NCI-H2227 (cell line): ENCODE measurements at regions not wholly inside any gene's neighbourhood (a gene's known extent, or its start where the extent isn't known, plus 50 kb on each side); places are given as distances from the start of the nearest gene placed in this dataset.
A peak's percentile ranks its signal among the peaks of the same experiment; 100 is the strongest.
"Not testable (repeated sequence)": the region's sequence is repeated elsewhere in the genome, so short reads cannot be mapped to it uniquely, and the experiment has no call there.

Experiments
- DNase-seq: peaks from one replicate; lab custom pipeline; 2025; ENCODE audit not compliant: unreplicated experiment; lab: John Stamatoyannopoulos, UW

GRCh38 chr14:92223025-92223424, 99.9 kb upstream of the SLC24A4 start:
- no peak for DNase-seq

DNA sequence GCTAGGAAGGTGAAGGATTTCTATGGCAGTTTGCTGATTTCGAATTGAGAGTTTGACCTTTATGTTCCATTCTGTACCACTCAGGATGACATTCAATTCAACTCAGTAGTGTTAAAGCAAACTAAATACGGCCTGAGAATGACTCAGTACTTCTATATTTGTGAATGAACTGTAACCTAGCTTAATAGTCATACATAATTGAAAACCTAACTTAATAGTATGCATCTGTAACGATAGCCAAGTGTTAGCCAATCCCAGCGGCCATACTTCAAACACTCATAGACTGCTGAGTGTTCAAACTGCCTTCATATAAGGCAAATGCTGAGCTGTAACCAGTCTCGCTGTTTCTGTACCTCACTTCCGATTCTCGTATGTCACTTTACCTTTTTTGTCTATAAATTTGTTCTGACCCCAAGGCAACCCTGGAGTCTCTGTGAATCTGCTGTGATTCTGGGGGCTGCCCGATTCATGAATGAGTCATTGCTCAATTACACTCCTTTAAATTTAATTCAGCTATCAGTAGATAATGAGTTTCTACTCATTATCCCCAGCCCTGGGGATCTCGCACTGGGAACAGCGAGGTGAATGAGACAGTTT, 98.5 kb upstream of the SLC24A4 start:
- no peak for DNase-seq

DNA sequence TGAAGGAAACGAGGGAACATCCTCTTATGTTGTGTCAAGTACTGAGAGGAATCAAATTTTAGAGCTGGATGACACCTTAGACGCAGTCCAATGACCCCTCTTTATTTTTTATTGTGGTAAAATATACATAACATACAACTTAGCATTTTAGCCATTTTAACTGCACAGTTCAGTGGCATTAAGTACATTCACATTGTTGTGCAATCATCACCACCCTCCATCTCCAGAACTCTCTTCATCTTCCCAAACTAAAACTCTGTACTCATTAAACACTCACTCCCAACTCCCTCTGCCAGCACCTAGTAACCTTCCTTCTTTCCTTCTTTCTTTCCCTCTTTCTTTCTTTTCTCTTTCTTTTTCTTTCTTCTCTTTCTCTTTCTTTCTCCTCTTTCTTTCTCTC, 97.2 kb upstream of the SLC24A4 start:
- DNase-seq = no peak

DNA sequence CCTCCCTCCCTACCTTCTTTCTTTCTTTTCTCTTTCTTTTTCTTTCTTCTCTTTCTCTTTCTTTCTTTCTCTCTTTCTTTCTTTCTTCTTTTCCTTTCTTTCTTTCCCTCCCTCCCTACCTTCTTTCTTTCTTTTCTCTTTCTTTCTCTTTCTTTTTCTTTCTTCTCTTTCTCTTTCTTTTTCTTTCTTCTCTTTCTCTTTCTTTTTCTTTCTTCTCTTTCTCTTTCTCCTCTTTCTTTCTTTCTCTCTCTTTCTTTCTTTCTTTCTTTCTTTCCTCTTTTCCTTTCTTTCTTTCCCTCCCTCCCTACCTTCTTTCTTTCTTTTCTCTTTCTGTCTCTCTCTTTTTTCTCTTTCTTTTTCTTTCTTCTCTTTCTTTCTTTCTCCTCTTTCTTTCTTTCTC, 96.8 kb upstream of the SLC24A4 start:
- DNase-seq = not testable (repeated sequence)

GRCh38 chr14:92236243-92236900, 86.6 kb upstream of the SLC24A4 start:
- no peak for DNase-seq

- DNase-seq = no peak
Measured at GRCh38 chr14:92240658-92241057, 82.3 kb upstream of the SLC24A4 start.

DNA sequence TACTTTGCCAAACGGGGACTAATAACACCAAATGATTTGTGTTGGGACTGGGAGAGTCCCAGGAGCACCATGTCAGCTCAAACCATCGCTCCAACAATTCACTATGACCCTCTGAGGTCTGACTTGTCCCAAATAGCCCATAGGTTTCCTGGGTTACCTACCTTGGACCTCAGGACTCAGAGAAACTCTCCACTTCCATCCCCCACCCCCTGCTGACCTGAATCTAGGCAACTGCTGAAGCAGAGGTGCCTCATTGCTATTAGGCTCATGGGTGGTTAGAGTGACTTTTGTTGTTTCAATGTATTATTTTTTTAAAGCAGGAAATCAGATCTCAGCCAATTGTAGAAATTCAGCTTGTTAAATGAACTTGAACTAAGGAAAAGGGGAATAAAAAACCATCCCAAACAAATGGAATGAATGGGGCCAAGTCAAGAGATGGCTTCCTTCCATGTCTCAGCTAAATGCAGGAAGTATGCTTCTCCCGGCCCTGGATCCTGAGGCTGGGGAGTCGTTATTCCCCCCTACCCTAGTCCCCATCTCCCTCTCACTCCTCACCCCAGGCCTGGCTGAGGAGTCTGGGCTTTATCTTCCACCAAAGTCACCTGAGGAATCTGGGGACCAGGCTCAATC, 80.9 kb upstream of the SLC24A4 start:
- DNase-seq = no peak

GRCh38 chr14:92244805-92245204, 78.2 kb upstream of the SLC24A4 start:
- DNase-seq = no peak

- no peak for DNase-seq
Measured at GRCh38 chr14:92247341-92247740, 75.6 kb upstream of the SLC24A4 start.

DNA sequence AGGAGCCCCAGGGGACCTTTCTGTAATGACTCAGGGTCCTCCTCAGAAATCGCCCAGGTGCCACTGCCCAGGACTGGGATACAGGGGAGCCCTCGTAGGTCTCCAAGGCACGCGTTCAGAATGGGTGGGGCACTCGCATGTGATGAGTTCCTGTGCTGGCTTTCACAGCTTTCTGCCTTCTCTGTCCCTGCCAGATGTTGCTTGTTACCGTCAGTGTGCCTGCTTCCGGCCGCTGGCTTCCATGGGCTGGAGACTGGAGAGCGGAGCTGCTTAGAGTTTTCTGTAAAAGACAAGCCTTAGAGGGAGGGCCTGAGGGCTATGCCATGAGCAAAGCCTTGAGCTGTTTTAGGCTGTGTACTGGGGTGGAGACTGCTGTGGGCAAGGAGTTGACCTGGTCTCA, 75.0 kb upstream of the SLC24A4 start:
- DNase-seq = no peak

DNA sequence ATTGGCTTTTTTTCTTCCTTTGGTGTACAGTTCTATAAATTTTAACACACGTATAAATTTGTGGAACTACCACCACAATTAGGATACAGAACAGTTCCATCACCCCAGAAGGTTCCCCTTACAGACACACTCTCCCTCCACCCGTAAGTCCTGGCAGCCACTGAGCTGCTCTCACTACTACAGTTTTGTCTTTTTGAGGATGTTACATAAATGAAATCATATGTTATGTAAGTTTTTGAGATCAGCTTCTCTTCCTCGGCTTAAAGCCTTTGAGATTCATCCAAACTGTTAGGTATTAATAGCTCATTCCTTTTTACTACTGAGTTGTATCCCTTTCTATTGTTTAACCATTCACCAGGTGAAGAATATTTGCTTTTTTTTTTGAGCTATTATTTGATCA, 74.3 kb upstream of the SLC24A4 start:
- no peak for DNase-seq

DNA sequence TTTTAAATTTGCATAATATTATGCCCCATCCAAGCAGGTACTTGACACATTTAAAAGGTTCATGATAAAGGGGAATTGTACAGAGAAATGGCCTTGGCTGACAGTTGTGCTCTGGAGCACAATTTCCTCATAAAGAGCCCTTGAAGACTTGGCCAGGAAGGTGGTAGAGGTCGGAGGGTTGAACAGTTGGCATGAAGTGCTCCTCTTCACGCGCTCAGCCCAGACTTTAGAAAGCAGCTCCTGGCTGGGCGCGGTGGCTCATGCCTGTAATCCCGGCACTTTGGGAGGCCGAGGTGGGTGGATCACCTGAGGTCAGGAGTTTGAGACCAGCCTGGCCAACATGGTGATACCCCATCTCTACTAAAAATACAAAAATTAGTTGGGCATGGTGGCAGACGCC, 72.6 kb upstream of the SLC24A4 start:
- not testable (repeated sequence) for DNase-seq

GRCh38 chr14:92252323-92252722, 70.6 kb upstream of the SLC24A4 start:
- peak; percentile 29 for DNase-seq

DNA sequence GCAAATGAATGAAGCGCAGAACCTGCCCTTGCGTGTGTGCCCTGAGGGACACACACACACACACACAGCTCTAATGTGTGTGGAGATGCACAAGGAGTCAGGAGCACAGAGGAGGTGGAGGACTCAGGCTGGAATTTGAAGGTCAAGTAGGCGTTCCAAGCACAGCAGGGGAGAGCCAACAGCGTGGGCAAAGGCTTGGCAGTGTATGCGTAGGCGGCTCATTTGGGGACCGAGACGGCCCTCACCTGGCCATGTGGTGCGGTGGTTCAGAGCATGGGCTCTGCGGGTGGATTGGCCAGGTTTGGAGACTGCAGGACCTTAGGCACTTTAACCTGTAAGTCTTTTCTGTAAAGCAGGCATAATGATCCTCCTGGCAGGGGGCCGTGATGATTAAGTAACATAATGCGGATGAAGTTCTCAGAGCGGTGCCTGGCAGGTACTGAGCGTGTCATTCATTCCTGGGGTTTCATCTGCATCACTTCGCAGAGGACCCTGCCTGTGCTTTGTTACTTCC, 69.5 kb upstream of the SLC24A4 start:
- DNase-seq = peak; percentile 36

- peak; percentile 30 for DNase-seq
Measured at GRCh38 chr14:92254786-92255185, 68.2 kb upstream of the SLC24A4 start.

DNA sequence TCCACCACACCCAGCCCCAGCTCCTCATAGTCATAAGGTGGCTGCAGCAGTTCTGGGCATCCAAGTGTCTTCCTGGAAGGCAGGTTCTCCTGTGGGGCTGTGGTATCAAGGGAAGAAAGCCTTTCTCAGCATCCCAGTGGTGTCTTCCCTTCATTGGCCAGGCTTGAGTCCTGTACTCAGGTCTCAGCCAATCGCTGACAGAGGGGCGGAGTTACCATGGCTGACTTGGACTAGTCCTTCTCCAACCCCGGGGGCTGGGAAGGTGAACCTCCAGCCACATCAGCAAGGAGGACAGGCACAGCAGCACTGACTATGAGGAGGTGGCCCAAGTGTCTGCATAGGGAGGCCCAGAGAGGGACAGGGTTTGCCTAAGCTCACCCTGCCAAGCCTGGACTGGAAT, 64.0 kb upstream of the SLC24A4 start:
- DNase-seq = no peak

DNA sequence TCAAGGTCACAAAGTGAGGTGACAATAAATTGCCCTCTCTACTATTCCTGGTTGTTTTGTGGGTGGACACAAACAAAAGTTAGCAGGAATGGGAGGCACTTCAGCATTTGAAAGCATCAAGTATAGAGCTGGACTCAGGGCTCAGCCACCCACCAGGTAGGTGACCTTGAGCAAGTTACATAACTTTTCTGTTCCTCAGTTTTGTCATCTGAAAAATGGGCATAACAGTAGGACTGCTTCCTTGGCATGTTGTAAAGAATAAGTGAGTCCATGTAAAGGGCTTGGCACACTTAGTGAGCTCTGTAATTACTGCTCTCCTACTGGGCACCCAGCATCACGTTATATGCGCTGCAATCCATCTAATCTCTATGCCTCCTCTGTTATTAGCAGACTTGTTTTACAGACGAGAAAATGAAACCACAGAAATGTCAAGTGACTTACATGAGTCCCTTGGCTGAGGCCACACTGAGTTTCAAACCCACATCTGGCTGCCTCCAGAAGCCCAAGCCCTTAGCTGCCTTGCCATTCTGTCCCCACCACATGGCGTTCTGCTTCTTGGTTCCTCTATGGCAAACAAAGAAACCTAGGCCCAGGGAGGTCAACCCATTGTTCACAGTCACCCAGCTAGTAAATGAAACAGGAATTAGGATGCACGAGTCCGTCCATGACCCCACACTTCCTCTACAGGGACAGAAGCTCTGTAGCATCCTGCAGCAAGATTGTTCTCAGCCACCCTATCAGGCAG, 63.2 kb upstream of the SLC24A4 start:
- no peak for DNase-seq

- no peak for DNase-seq
Measured at GRCh38 chr14:92263681-92264080, 59.3 kb upstream of the SLC24A4 start.

DNA sequence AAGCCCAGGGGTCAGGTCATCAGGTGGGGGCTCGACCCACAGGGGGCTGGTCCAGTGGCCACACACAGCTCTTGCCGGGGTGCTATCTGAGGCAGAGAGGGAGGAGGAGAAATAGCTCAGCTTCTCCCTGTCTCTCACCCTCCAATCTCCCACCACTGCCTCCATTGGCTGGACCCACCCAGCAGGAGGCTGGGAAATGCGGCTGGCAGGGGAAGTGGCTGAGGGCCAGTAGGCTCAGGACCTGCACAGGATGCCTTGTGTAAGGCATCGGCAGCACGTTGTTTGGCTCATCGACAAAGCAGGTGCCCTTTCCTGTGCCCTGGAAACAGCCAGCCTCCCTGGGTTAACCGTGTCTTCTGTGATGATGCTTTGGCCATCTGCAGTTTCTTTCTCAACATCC, 58.8 kb upstream of the SLC24A4 start:
- no peak for DNase-seq

- DNase-seq = no peak
Measured at GRCh38 chr14:92266216-92266615, 56.7 kb upstream of the SLC24A4 start.
